Endodermal cell (in vitro differentiated cells): ENCODE measurements at regions not wholly inside any gene's neighbourhood (a gene's known extent, or its start where the extent isn't known, plus 50 kb on each side); places are given as distances from the start of the nearest gene placed in this dataset.

ENCODE experiments used
- DNase-seq: peaks from one replicate; pipeline ENCODE4 v3.0.0-alpha.2; 2017
- H3K27ac ChIP-seq: 2 replicates; pipeline ENCODE4 v1.5.1; 2013; ENCODE audit warnings: mild to moderate bottlenecking, low read depth, low read length, moderate library complexity
- H3K27me3 ChIP-seq: 2 replicates; pipeline ENCODE4 v1.6.1; 2013; ENCODE audit warnings: mild to moderate bottlenecking, low read length, moderate library complexity; ENCODE audit not compliant: insufficient read depth, control insufficient read depth, poor library complexity, severe bottlenecking
- H3K36me3 ChIP-seq: 2 replicates; pipeline ENCODE4 v1.7.0; 2013; ENCODE audit warnings: mild to moderate bottlenecking, low read length, moderate library complexity; ENCODE audit not compliant: control insufficient read depth, insufficient read depth
- H3K4me1 ChIP-seq: one replicate; pipeline ENCODE4 v1.7.0; 2013; ENCODE audit warnings: low read length; ENCODE audit not compliant: control insufficient read depth, insufficient read depth
- H3K4me3 ChIP-seq: 2 replicates; pipeline ENCODE4 v1.5.1; 2013; ENCODE audit warnings: mild to moderate bottlenecking, low read length, moderate library complexity
- H3K9ac ChIP-seq: 2 replicates; pipeline ENCODE4 v1.6.1; 2013; ENCODE audit warnings: mild to moderate bottlenecking, low read length, moderate library complexity; ENCODE audit not compliant: poor library complexity, severe bottlenecking; ENCODE audit errors: extremely low read depth
- H3K9me3 ChIP-seq: 2 replicates; pipeline ENCODE4 v1.6.1; 2013; ENCODE audit warnings: mild to moderate bottlenecking, low read length, moderate library complexity; ENCODE audit not compliant: control insufficient read depth
- H3K27ac Mint-ChIP-seq: 2 replicates; pipeline ENCODE4 v1.8.0; 2020; ENCODE audit warnings: mixed read lengths
- H3K27me3 Mint-ChIP-seq: 2 replicates; pipeline ENCODE4 v1.8.0; 2021; ENCODE audit warnings: mild to moderate bottlenecking, mixed read lengths; ENCODE audit not compliant: insufficient read depth
- H3K36me3 Mint-ChIP-seq: 2 replicates; pipeline ENCODE4 v1.8.0; 2020; ENCODE audit warnings: low read depth, mixed read lengths
- H3K4me1 Mint-ChIP-seq: 2 replicates; pipeline ENCODE4 v1.8.0; 2020; ENCODE audit warnings: mixed read lengths
- H3K4me3 Mint-ChIP-seq: 2 replicates; pipeline ENCODE4 v1.8.0; 2020; ENCODE audit warnings: mild to moderate bottlenecking, moderate library complexity, mixed read lengths
- H3K9me3 Mint-ChIP-seq: 2 replicates; pipeline ENCODE4 v1.8.0; 2020; ENCODE audit warnings: mild to moderate bottlenecking, mixed read lengths
- CTCF ChIP-seq: fragments of 200-600 bp; sonication (generic); conservative IDR thresholded peaks from 2 replicates; pipeline ENCODE4 v1.5.0; 2021; ENCODE audit warnings: antibody characterized with exemption, mild to moderate bottlenecking
- WGBS, 2 experiments: methylation state at CpG; one replicate each; pipeline versions ENCODE4 v1.1.5 to v1.1.7; 2013; ENCODE audit warnings: missing lambda C conversion rate in 2 of 2, mixed read lengths in 1 of 2; ENCODE audit not compliant: insufficient coverage in 1 of 2, insufficient read length in 1 of 2; 5-methylcytosine and 5-hydroxymethylcytosine counted together

GRCh38 chr5:2167671-2168070, 284.9 kb upstream of the IRX4 start:
- Histone ChIP-seq H3K27me3 (no peaks in the 10 kb centered on the region), H3K9me3 (no peaks in the 10 kb centered on the region), H3K4me3 (no peak overlapping the region), H3K4me1 (no peaks in the 10 kb centered on the region), H3K9ac (no peak overlapping the region), H3K27ac (no peak overlapping the region), H3K36me3 (no peaks in the 10 kb centered on the region)
- DNase-seq: no peak
- H3K4me3 Mint-ChIP-seq: no peak overlapping the region
- no peak overlapping the region for H3K27ac Mint-ChIP-seq
- peaks cover 14% of the 10 kb centered on the region for H3K4me1 Mint-ChIP-seq
- H3K9me3 Mint-ChIP-seq: no peaks in the 10 kb centered on the region
- no peak for TF ChIP-seq CTCF
- H3K27me3 Mint-ChIP-seq: peaks cover 20% of the 10 kb centered on the region
- H3K36me3 Mint-ChIP-seq: no peaks in the 10 kb centered on the region
- WGBS, 2 experiments: 94 to 96% methylated on average over 11 of the region's 11 CpGs

- H3K4me3 Mint-ChIP-seq: no peak overlapping the region
- no peaks in the 10 kb centered on the region for H3K9me3 Mint-ChIP-seq
- H3K27me3 Mint-ChIP-seq: peaks cover 20% of the 10 kb centered on the region
- WGBS, 2 experiments: 94 to 100% methylated on average over 1 to 6 of the region's 6 CpGs
- TF ChIP-seq CTCF: no peak
- Histone ChIP-seq H3K27me3 (no peaks in the 10 kb centered on the region), H3K27ac (no peak overlapping the region), H3K4me1 (no peaks in the 10 kb centered on the region), H3K9ac (no peak overlapping the region), H3K9me3 (no peaks in the 10 kb centered on the region), H3K4me3 (no peak overlapping the region), H3K36me3 (no peaks in the 10 kb centered on the region)
- H3K27ac Mint-ChIP-seq: no peak overlapping the region
- H3K36me3 Mint-ChIP-seq: no peaks in the 10 kb centered on the region
- peaks cover 14% of the 10 kb centered on the region for H3K4me1 Mint-ChIP-seq
- DNase-seq: no peak
These were observed 284.3 kb upstream of the IRX4 start for GRCh38 chr5:2166979-2167377.

GRCh38 chr5:2166306-2166978, 283.7 kb upstream of the IRX4 start:
- H3K9me3 ChIP-seq: no peaks in the 10 kb centered on the region
- TF ChIP-seq CTCF: no peak

More at GRCh38 chr5:2166306-2166978, 283.7 kb upstream of the IRX4 start:
- no peaks in the 10 kb centered on the region for H3K36me3 Mint-ChIP-seq
- H3K4me3 ChIP-seq: no peak overlapping the region
- no peak for DNase-seq
- H3K9ac ChIP-seq: no peak overlapping the region
- H3K27ac ChIP-seq: no peak overlapping the region
- no peaks in the 10 kb centered on the region for H3K27me3 ChIP-seq
- H3K9me3 Mint-ChIP-seq: no peaks in the 10 kb centered on the region
- peaks cover 14% of the 10 kb centered on the region for H3K4me1 Mint-ChIP-seq
- WGBS, 2 experiments: 92 to 96% methylated on average over 6 to 17 of the region's 17 CpGs
- H3K27me3 Mint-ChIP-seq: peaks cover 23% of the 10 kb centered on the region
- no peaks in the 10 kb centered on the region for H3K36me3 ChIP-seq
- no peaks in the 10 kb centered on the region for H3K4me1 ChIP-seq
- H3K4me3 Mint-ChIP-seq: no peak overlapping the region
- no peak overlapping the region for H3K27ac Mint-ChIP-seq
